Mesendoderm (in vitro differentiated cells): ENCODE measurements at regions not wholly inside any gene's neighbourhood (a gene's known extent, or its start where the extent isn't known, plus 50 kb on each side); places are given as distances from the start of the nearest gene placed in this dataset.

ENCODE experiments used
- DNase-seq: peaks from one replicate; pipeline ENCODE4 v3.0.0; 2013
- H2AK5ac ChIP-seq: 2 replicates; pipeline ENCODE4 v1.6.1; 2013; ENCODE audit warnings: low read length, inconsistent platforms
- H2BK120ac ChIP-seq: 2 replicates; pipeline ENCODE4 v1.6.1; 2013; ENCODE audit warnings: low read depth, mild to moderate bottlenecking, low read length, moderate library complexity, mixed read lengths
- H2BK15ac ChIP-seq: replicated peaks from 2 replicates; pipeline ENCODE4 v1.6.1; 2013; ENCODE audit warnings: low read depth, mild to moderate bottlenecking, moderate library complexity
- H2BK5ac ChIP-seq: 2 replicates; pipeline ENCODE4 v1.6.1; 2013; ENCODE audit warnings: low read length, inconsistent platforms
- H3K18ac ChIP-seq: 2 replicates; pipeline ENCODE4 v1.6.1; 2013; ENCODE audit warnings: mild to moderate bottlenecking, low read length, mixed read lengths
- H3K23ac ChIP-seq: one replicate; pipeline ENCODE4 v1.6.1; 2013; ENCODE audit warnings: low read length
- H3K27ac ChIP-seq: 2 replicates; pipeline ENCODE4 v1.5.1; 2013; ENCODE audit warnings: low read depth, mild to moderate bottlenecking, inconsistent platforms, low read length, moderate library complexity
- H3K27me3 ChIP-seq: 2 replicates; pipeline ENCODE4 v1.6.1; 2013; ENCODE audit warnings: low read length, control low read depth, mild to moderate bottlenecking, inconsistent platforms; ENCODE audit not compliant: insufficient read depth, poor library complexity
- H3K36me3 ChIP-seq: 2 replicates; pipeline ENCODE4 v1.6.1; 2013; ENCODE audit warnings: low read length, inconsistent platforms; ENCODE audit not compliant: control insufficient read depth, insufficient read depth
- H3K4ac ChIP-seq: one replicate; pipeline ENCODE4 v1.6.1; 2013; ENCODE audit warnings: low read depth, mild to moderate bottlenecking, low read length, moderate library complexity
- H3K4me1 ChIP-seq: 2 replicates; pipeline ENCODE4 v1.6.1; 2013; ENCODE audit warnings: low read depth, low read length, inconsistent platforms; ENCODE audit not compliant: control insufficient read depth
- H3K4me2 ChIP-seq: 2 replicates; pipeline ENCODE4 v1.6.1; 2013; ENCODE audit warnings: low read length
- H3K4me3 ChIP-seq: 2 replicates; pipeline ENCODE4 v1.5.1; 2013; ENCODE audit warnings: mild to moderate bottlenecking, low read length
- H3K56ac ChIP-seq: one replicate; pipeline ENCODE4 v1.6.1; 2013; ENCODE audit warnings: low read length
- H3K79me1 ChIP-seq: 2 replicates; pipeline ENCODE4 v1.6.1; 2013; ENCODE audit warnings: low read length, inconsistent platforms
- H3K79me2 ChIP-seq: 2 replicates; pipeline ENCODE4 v1.6.1; 2013; ENCODE audit warnings: mild to moderate bottlenecking, low read length; ENCODE audit not compliant: control insufficient read depth, insufficient read depth
- H3K9ac ChIP-seq: 2 replicates; pipeline ENCODE4 v1.6.1; 2013; ENCODE audit warnings: low read length, inconsistent platforms
- H4K5ac ChIP-seq: one replicate; pipeline ENCODE4 v1.6.1; 2013; ENCODE audit warnings: low read length
- H4K8ac ChIP-seq: one replicate; pipeline ENCODE4 v1.6.1; 2013; ENCODE audit warnings: low read depth, mild to moderate bottlenecking, control low read depth, low read length, moderate library complexity
- WGBS: extraction: QIAGEN DNeasy Blood & Tissue Kit; methylation state at CpG from one replicate; pipeline ENCODE4 v1.1.7; 2013; ENCODE audit warnings: low lambda C conversion rate, missing lambda C conversion rate; ENCODE audit not compliant: insufficient coverage; ENCODE audit errors: extremely low coverage; 5-methylcytosine and 5-hydroxymethylcytosine counted together

DNA sequence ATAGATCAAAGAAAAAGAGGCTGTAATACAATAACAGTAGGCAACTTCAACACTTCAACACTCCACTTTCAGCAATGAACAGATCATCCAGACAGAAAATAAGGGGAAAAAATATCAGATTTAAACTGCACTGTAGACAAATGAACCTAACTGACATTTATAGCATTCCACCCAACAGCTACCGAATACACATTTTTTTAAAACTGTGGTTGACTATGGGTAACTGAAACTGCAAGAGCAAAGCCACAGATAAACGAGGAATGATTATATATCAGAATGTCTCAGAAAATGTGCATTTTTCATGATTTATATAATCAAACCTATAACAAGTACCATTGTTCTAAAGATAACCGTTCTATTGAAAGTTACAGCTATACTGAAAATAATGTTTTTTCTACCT lies 514.9 kb upstream of the DPPA4 start:
- no peaks in the 10 kb centered on the region for H3K79me1 ChIP-seq
- H3K79me2 ChIP-seq = no peaks in the 10 kb centered on the region
- no peaks in the 10 kb centered on the region for H3K4me1 ChIP-seq
- no peak overlapping the region for H3K4me3 ChIP-seq
- H3K4ac ChIP-seq = no peak overlapping the region
- no peak overlapping the region for H3K27ac ChIP-seq
- H4K8ac ChIP-seq = no peak overlapping the region
- H3K9ac ChIP-seq = no peak overlapping the region
- H2BK15ac ChIP-seq = no peak overlapping the region
- no peak overlapping the region for H3K4me2 ChIP-seq
- no peaks in the 10 kb centered on the region for H3K36me3 ChIP-seq
- H2BK5ac ChIP-seq = no peak overlapping the region
- H4K5ac ChIP-seq = no peak overlapping the region
- no peak overlapping the region for H3K56ac ChIP-seq
- no CpG with 5 or more reads among the region's 3 CpGs for WGBS
- no peak overlapping the region for H2AK5ac ChIP-seq
- no peak overlapping the region for H3K18ac ChIP-seq
- H3K23ac ChIP-seq = no peak overlapping the region
- H2BK120ac ChIP-seq = no peak overlapping the region
- H3K27me3 ChIP-seq = no peaks in the 10 kb centered on the region
- no peak for DNase-seq

- Histone ChIP-seq H3K79me2 (no peaks in the 10 kb centered on the region), H2BK120ac (no peak overlapping the region), H2AK5ac (no peak overlapping the region), H3K9ac (no peak overlapping the region), H2BK15ac (no peak overlapping the region), H3K4me2 (no peak overlapping the region), H3K79me1 (no peaks in the 10 kb centered on the region), H3K56ac (no peak overlapping the region), H3K27ac (no peak overlapping the region), H2BK5ac (no peak overlapping the region), H3K27me3 (no peaks in the 10 kb centered on the region), H3K18ac (no peak overlapping the region), H3K36me3 (no peaks in the 10 kb centered on the region), H4K5ac (no peak overlapping the region), H4K8ac (no peak overlapping the region), H3K23ac (no peak overlapping the region), H3K4ac (no peak overlapping the region), H3K4me1 (no peaks in the 10 kb centered on the region), H3K4me3 (no peak overlapping the region)
- no CpG with 5 or more reads among the region's 2 CpGs for WGBS
- DNase-seq = no peak
These were observed 515.9 kb upstream of the DPPA4 start for GRCh38 chr3:109853077-109853731.

DNA sequence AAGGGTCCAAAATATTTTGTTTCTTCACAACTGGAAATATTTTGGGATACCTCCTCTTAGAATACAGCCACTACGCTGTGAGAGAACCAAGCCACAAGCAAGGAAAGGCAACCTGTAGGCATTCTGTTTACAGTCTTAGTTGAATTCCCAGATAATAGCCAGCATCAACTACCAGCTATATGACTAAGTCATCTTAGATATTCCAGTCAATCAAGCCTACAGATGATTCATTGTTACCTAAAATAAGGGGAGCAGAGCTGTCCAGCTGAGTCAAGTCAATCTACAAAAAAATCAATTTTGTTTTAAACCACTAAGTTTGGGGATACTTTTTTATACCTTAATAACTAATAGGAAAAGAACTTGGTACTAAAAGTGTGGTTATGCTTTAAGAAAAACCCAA lies 526.4 kb upstream of the DPPA4 start:
- H3K4me3 ChIP-seq = no peak overlapping the region
- no peak overlapping the region for H3K18ac ChIP-seq
- no peak overlapping the region for H2BK5ac ChIP-seq
- no peaks in the 10 kb centered on the region for H3K36me3 ChIP-seq
- no peak overlapping the region for H3K4me2 ChIP-seq
- no peaks in the 10 kb centered on the region for H3K79me2 ChIP-seq
- no peak overlapping the region for H2AK5ac ChIP-seq
- no peak overlapping the region for H2BK120ac ChIP-seq
- no peak overlapping the region for H2BK15ac ChIP-seq
- no peak overlapping the region for H3K4ac ChIP-seq
- H3K79me1 ChIP-seq = no peaks in the 10 kb centered on the region
- no peak overlapping the region for H3K23ac ChIP-seq
- H4K8ac ChIP-seq = no peak overlapping the region
- no peak for DNase-seq
- no peak overlapping the region for H4K5ac ChIP-seq
- H3K27ac ChIP-seq = no peak overlapping the region
- H3K56ac ChIP-seq = no peak overlapping the region
- WGBS = no CpG with 5 or more reads among the region's 1 CpG
- no peaks in the 10 kb centered on the region for H3K4me1 ChIP-seq
- no peaks in the 10 kb centered on the region for H3K27me3 ChIP-seq
- no peak overlapping the region for H3K9ac ChIP-seq

DNA sequence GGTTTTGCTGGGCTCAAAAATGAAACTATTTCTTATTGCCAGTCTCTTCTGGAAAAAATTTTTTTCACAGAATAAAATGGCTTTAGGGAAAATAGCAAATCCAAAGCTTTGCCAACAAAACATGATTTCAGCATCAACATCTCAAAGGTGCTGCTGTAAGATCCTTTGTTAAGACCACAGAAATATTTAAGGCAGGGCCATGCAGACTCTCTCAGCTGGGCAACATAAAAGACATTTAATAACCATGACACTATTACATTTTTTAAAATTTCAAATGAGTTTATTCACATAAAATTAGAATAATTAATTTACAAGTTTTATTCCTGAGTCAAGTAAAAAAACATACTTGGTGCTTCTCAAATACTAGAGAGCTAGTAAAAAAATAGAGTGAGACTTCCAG lies 527.1 kb upstream of the DPPA4 start:
- H3K4me3 ChIP-seq = no peak overlapping the region
- H3K79me1 ChIP-seq = no peaks in the 10 kb centered on the region
- H3K4me1 ChIP-seq = no peaks in the 10 kb centered on the region
- no peak overlapping the region for H3K23ac ChIP-seq
- no peak overlapping the region for H4K5ac ChIP-seq
- no peak overlapping the region for H3K18ac ChIP-seq
- H3K4me2 ChIP-seq = no peak overlapping the region
- H3K56ac ChIP-seq = no peak overlapping the region
- no peak overlapping the region for H2BK5ac ChIP-seq
- H3K36me3 ChIP-seq = no peaks in the 10 kb centered on the region
- no peaks in the 10 kb centered on the region for H3K27me3 ChIP-seq
- no peaks in the 10 kb centered on the region for H3K79me2 ChIP-seq
- DNase-seq = no peak
- no peak overlapping the region for H2BK15ac ChIP-seq
- H2BK120ac ChIP-seq = no peak overlapping the region
- H3K4ac ChIP-seq = no peak overlapping the region
- H3K27ac ChIP-seq = no peak overlapping the region
- no peak overlapping the region for H2AK5ac ChIP-seq
- H3K9ac ChIP-seq = no peak overlapping the region
- no peak overlapping the region for H4K8ac ChIP-seq

GRCh38 chr3:109869586-109869985 lies 532.2 kb upstream of the DPPA4 start:
- Histone ChIP-seq H3K4ac (no peak overlapping the region), H4K8ac (no peak overlapping the region), H3K56ac (no peak overlapping the region), H3K27ac (no peak overlapping the region), H3K4me3 (no peak overlapping the region), H3K4me1 (no peaks in the 10 kb centered on the region), H3K23ac (no peak overlapping the region), H2BK5ac (no peak overlapping the region), H3K4me2 (no peak overlapping the region), H3K79me2 (no peaks in the 10 kb centered on the region), H4K5ac (no peak overlapping the region), H2BK120ac (no peak overlapping the region), H3K27me3 (no peaks in the 10 kb centered on the region), H3K9ac (no peak overlapping the region), H3K18ac (no peak overlapping the region), H2BK15ac (no peak overlapping the region), H2AK5ac (no peak overlapping the region), H3K79me1 (no peaks in the 10 kb centered on the region), H3K36me3 (no peaks in the 10 kb centered on the region)
- no peak for DNase-seq

DNA sequence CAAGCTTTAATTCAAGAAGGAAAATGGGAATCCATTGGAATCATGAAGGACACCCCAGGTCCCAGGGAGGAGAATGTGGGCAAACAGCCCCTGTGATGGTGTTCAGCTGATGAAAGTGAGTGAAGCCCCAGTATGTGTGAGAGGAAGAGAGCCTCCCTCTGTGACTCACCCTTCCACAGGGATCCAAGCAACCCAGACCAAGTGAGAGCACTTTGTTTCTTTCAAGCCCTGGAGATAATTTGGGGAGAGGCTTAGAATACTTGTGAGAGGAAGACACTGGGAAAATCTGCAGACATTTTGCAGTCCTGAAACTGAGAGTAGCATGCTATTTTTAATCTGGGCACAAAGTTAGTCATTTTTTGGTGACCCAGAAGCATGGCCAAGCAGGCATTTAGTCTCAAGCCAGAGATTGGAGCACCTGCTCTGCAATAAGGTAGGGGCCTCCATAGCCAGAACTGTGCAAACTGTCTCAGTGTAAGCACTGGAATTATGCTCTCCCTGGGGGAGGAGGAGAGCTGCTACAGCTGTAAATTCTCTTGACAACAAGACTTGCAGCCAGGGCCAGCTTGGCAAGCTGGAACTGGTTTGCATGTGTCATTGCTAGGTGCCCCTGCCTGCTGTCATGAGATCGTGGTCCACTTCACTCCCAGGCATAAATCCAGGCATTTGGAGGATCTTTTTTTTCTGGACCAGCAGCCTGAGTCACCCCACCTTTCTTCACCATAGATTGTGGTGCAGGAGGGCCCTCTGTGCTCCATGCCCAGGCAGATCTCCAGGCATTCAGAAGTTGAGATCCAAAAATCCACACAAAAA lies 537.8 kb upstream of the DPPA4 start:
- no peak overlapping the region for H2BK120ac ChIP-seq
- no peaks in the 10 kb centered on the region for H3K79me2 ChIP-seq
- no peak overlapping the region for H4K5ac ChIP-seq
- no peaks in the 10 kb centered on the region for H3K36me3 ChIP-seq
- DNase-seq = no peak
- no peak overlapping the region for H2BK5ac ChIP-seq
- H3K4ac ChIP-seq = no peak overlapping the region
- H3K9ac ChIP-seq = no peak overlapping the region
- H3K23ac ChIP-seq = no peak overlapping the region
- H3K79me1 ChIP-seq = no peaks in the 10 kb centered on the region
- H3K4me1 ChIP-seq = no peaks in the 10 kb centered on the region
- H4K8ac ChIP-seq = no peak overlapping the region
- no peak overlapping the region for H2AK5ac ChIP-seq
- no peak overlapping the region for H3K27ac ChIP-seq
- H3K4me3 ChIP-seq = no peak overlapping the region
- H3K18ac ChIP-seq = no peak overlapping the region
- no peak overlapping the region for H3K56ac ChIP-seq
- WGBS = no CpG with 5 or more reads among the region's 1 CpG
- no peak overlapping the region for H3K4me2 ChIP-seq
- H2BK15ac ChIP-seq = no peak overlapping the region
- H3K27me3 ChIP-seq = no peaks in the 10 kb centered on the region
